ENCODE measurements at regions not wholly inside any gene's neighbourhood (a gene's known extent, or its start where the extent isn't known, plus 50 kb on each side); places are given as distances from the start of the nearest gene placed in this dataset.

GRCh38 chr6:87808005-87808757, 106.1 kb upstream of the AKIRIN2 start:
- Histone ChIP-seq H3K9me3 (ENCODE audit: low read depth, low read length) (no peaks in the 10 kb centered on the region), H3K4me3 (no peak overlapping the region), H3K27ac (no peak overlapping the region), H3K9ac (ENCODE audit: insufficient read length) (no peak overlapping the region), H3K36me3 (ENCODE audit: insufficient read depth, low read length) (no peaks in the 10 kb centered on the region)
- TF ChIP-seq EZH2 (IDR thresholded peaks at IDR 0.05) (no peak), FOXP2 (optimal IDR thresholded peaks at IDR 0.05; ENCODE audit: control extremely low read depth, extremely low read length, insufficient read depth) (no peak), POLR2AphosphoS5 (IDR thresholded peaks at IDR 0.05; ENCODE audit: borderline replicate concordance, low read depth, low read length) (no peak)
- no peak for DNase-seq (ENCODE audit: low read depth, low spot score)

- TF ChIP-seq FOXP2 (optimal IDR thresholded peaks at IDR 0.05; ENCODE audit: control extremely low read depth, extremely low read length, insufficient read depth): no peak
- no peak for TF ChIP-seq EZH2 (IDR thresholded peaks at IDR 0.05)
- no peak for TF ChIP-seq POLR2AphosphoS5 (IDR thresholded peaks at IDR 0.05; ENCODE audit: borderline replicate concordance, low read depth, low read length)
- no peak overlapping the region for H3K9ac ChIP-seq (ENCODE audit: insufficient read length)
- no peak overlapping the region for H3K4me3 ChIP-seq
- no peaks in the 10 kb centered on the region for H3K36me3 ChIP-seq (ENCODE audit: insufficient read depth, low read length)
- no peak overlapping the region for H3K27ac ChIP-seq
- no peak for DNase-seq (ENCODE audit: low read depth, low spot score)
- H3K9me3 ChIP-seq (ENCODE audit: low read depth, low read length): no peaks in the 10 kb centered on the region
These were observed 105.4 kb upstream of the AKIRIN2 start for GRCh38 chr6:87807475-87807874.

GRCh38 chr6:87806635-87807034, 104.6 kb upstream of the AKIRIN2 start:
- TF ChIP-seq POLR2AphosphoS5 (IDR thresholded peaks at IDR 0.05; ENCODE audit: borderline replicate concordance, low read depth, low read length): no peak
- Histone ChIP-seq H3K9ac (ENCODE audit: insufficient read length) (no peak overlapping the region), H3K36me3 (ENCODE audit: insufficient read depth, low read length) (no peaks in the 10 kb centered on the region), H3K9me3 (ENCODE audit: low read depth, low read length) (no peaks in the 10 kb centered on the region), H3K4me3 (no peak overlapping the region), H3K27ac (no peak overlapping the region)
- no peak for DNase-seq (ENCODE audit: low read depth, low spot score)

GRCh38 chr6:87806099-87806498, 104.1 kb upstream of the AKIRIN2 start:
- no peak overlapping the region for H3K4me3 ChIP-seq
- TF ChIP-seq FOXP2 (optimal IDR thresholded peaks at IDR 0.05; ENCODE audit: control extremely low read depth, extremely low read length, insufficient read depth) (no peak), POLR2AphosphoS5 (IDR thresholded peaks at IDR 0.05; ENCODE audit: borderline replicate concordance, low read depth, low read length) (no peak), EZH2 (IDR thresholded peaks at IDR 0.05) (no peak)
- DNase-seq (ENCODE audit: low read depth, low spot score): no peak
- H3K27ac ChIP-seq: no peak overlapping the region
- no peak overlapping the region for H3K9ac ChIP-seq (ENCODE audit: insufficient read length)
- no peaks in the 10 kb centered on the region for H3K9me3 ChIP-seq (ENCODE audit: low read depth, low read length)
- H3K36me3 ChIP-seq (ENCODE audit: insufficient read depth, low read length): no peaks in the 10 kb centered on the region

GRCh38 chr6:87803791-87804190, 101.8 kb upstream of the AKIRIN2 start:
- no peak overlapping the region for H3K4me3 ChIP-seq
- H3K27ac ChIP-seq: no peak overlapping the region
- H3K9ac ChIP-seq (ENCODE audit: insufficient read length): no peak overlapping the region
- no peaks in the 10 kb centered on the region for H3K36me3 ChIP-seq (ENCODE audit: insufficient read depth, low read length)
- TF ChIP-seq POLR2AphosphoS5 (IDR thresholded peaks at IDR 0.05; ENCODE audit: borderline replicate concordance, low read depth, low read length) (no peak), FOXP2 (optimal IDR thresholded peaks at IDR 0.05; ENCODE audit: control extremely low read depth, extremely low read length, insufficient read depth) (no peak), EZH2 (IDR thresholded peaks at IDR 0.05) (no peak)
- no peaks in the 10 kb centered on the region for H3K9me3 ChIP-seq (ENCODE audit: low read depth, low read length)
- DNase-seq (ENCODE audit: low read depth, low spot score): no peak

- TF ChIP-seq POLR2AphosphoS5 (IDR thresholded peaks at IDR 0.05; ENCODE audit: borderline replicate concordance, low read depth, low read length): no peak
- no peak for TF ChIP-seq FOXP2 (optimal IDR thresholded peaks at IDR 0.05; ENCODE audit: control extremely low read depth, extremely low read length, insufficient read depth)
- no peak for TF ChIP-seq EZH2 (IDR thresholded peaks at IDR 0.05)
- Histone ChIP-seq H3K9ac (ENCODE audit: insufficient read length) (no peak overlapping the region), H3K36me3 (ENCODE audit: insufficient read depth, low read length) (no peaks in the 10 kb centered on the region), H3K4me3 (no peak overlapping the region), H3K27ac (no peak overlapping the region), H3K9me3 (ENCODE audit: low read depth, low read length) (no peaks in the 10 kb centered on the region)
- no peak for DNase-seq (ENCODE audit: low read depth, low spot score)
These were observed 97.6 kb upstream of the AKIRIN2 start for GRCh38 chr6:87799651-87800050.

GRCh38 chr6:87798393-87799278, 96.6 kb upstream of the AKIRIN2 start:
- H3K36me3 ChIP-seq (ENCODE audit: insufficient read depth, low read length): no peaks in the 10 kb centered on the region
- TF ChIP-seq EZH2 (IDR thresholded peaks at IDR 0.05): no peak
- no peaks in the 10 kb centered on the region for H3K9me3 ChIP-seq (ENCODE audit: low read depth, low read length)
- no peak overlapping the region for H3K4me3 ChIP-seq
- no peak for DNase-seq (ENCODE audit: low read depth, low spot score)
- H3K9ac ChIP-seq (ENCODE audit: insufficient read length): no peak overlapping the region
- no peak overlapping the region for H3K27ac ChIP-seq

GRCh38 chr6:87794922-87795885, 93.2 kb upstream of the AKIRIN2 start:
- Histone ChIP-seq H3K9me3 (ENCODE audit: low read depth, low read length) (no peaks in the 10 kb centered on the region), H3K9ac (ENCODE audit: insufficient read length) (no peak overlapping the region), H3K36me3 (ENCODE audit: insufficient read depth, low read length) (no peaks in the 10 kb centered on the region), H3K27ac (no peak overlapping the region), H3K4me3 (no peak overlapping the region)
- no peak for TF ChIP-seq EZH2 (IDR thresholded peaks at IDR 0.05)
- TF ChIP-seq POLR2AphosphoS5 (IDR thresholded peaks at IDR 0.05; ENCODE audit: borderline replicate concordance, low read depth, low read length): no peak
- no peak for TF ChIP-seq FOXP2 (optimal IDR thresholded peaks at IDR 0.05; ENCODE audit: control extremely low read depth, extremely low read length, insufficient read depth)
- DNase-seq (ENCODE audit: low read depth, low spot score): no peak

All from SK-N-MC (cell line).